Chondrocyte (in vitro differentiated cells): ENCODE measurements at regions not wholly inside any gene's neighbourhood (a gene's known extent, or its start where the extent isn't known, plus 50 kb on each side); places are given as distances from the start of the nearest gene placed in this dataset.

Experiments
- DNase-seq: peaks from one replicate; pipeline ENCODE4 v3.0.0; 2021; ENCODE audit warnings: mixed read lengths, low spot score
- H3K27ac Mint-ChIP-seq: one replicate; pipeline ENCODE4 v1.8.0; 2021; ENCODE audit warnings: mild to moderate bottlenecking, moderate library complexity, mixed read lengths; ENCODE audit not compliant: unreplicated experiment
- H3K27me3 Mint-ChIP-seq: 2 replicates; pipeline ENCODE4 v1.8.0; 2021; ENCODE audit warnings: low read depth, mixed read lengths
- H3K36me3 Mint-ChIP-seq: 2 replicates; pipeline ENCODE4 v1.8.0; 2021; ENCODE audit warnings: low read depth, mixed read lengths
- H3K4me1 Mint-ChIP-seq: 2 replicates; pipeline ENCODE4 v1.8.0; 2021; ENCODE audit warnings: low read depth, mild to moderate bottlenecking, mixed read lengths
- H3K4me3 Mint-ChIP-seq: one replicate; pipeline ENCODE4 v1.8.0; 2021; ENCODE audit warnings: mild to moderate bottlenecking, moderate library complexity, mixed read lengths; ENCODE audit not compliant: unreplicated experiment
- H3K9me3 Mint-ChIP-seq: 2 replicates; pipeline ENCODE4 v1.8.0; 2021; ENCODE audit warnings: low read depth, mixed read lengths
- TF ChIP-seq, protein P1 (sequence below): fragments of 200-600 bp; sonication (generic); IDR thresholded peaks from 2 replicates; pipeline ENCODE4 v1.5.0; 2021; ENCODE audit warnings: antibody characterized with exemption, mild to moderate bottlenecking, moderate library complexity

- Mint-ChIP-seq H3K4me1 (peaks cover 49% of the 10 kb centered on the region), H3K27me3 (no peaks in the 10 kb centered on the region), H3K36me3 (peaks cover 6% of the 10 kb centered on the region), H3K27ac (peak overlapping the region; percentile 75), H3K4me3 (no peak overlapping the region), H3K9me3 (peaks cover 3% of the 10 kb centered on the region)
- TF ChIP-seq, protein P1, sequence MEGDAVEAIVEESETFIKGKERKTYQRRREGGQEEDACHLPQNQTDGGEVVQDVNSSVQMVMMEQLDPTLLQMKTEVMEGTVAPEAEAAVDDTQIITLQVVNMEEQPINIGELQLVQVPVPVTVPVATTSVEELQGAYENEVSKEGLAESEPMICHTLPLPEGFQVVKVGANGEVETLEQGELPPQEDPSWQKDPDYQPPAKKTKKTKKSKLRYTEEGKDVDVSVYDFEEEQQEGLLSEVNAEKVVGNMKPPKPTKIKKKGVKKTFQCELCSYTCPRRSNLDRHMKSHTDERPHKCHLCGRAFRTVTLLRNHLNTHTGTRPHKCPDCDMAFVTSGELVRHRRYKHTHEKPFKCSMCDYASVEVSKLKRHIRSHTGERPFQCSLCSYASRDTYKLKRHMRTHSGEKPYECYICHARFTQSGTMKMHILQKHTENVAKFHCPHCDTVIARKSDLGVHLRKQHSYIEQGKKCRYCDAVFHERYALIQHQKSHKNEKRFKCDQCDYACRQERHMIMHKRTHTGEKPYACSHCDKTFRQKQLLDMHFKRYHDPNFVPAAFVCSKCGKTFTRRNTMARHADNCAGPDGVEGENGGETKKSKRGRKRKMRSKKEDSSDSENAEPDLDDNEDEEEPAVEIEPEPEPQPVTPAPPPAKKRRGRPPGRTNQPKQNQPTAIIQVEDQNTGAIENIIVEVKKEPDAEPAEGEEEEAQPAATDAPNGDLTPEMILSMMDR, result no peak
- no peak for DNase-seq
These were observed 122.4 kb upstream of the IL12A start for GRCh38 chr3:159866201-159866746.

GRCh38 chr3:159867372-159867771 is 121.3 kb upstream of the IL12A start:
- H3K4me3 Mint-ChIP-seq, result no peak overlapping the region
- H3K27me3 Mint-ChIP-seq, result no peaks in the 10 kb centered on the region
- peak overlapping the region; percentile 34 for H3K27ac Mint-ChIP-seq
- peaks cover 6% of the 10 kb centered on the region for H3K36me3 Mint-ChIP-seq
- peaks cover 42% of the 10 kb centered on the region for H3K4me1 Mint-ChIP-seq
- peaks cover 3% of the 10 kb centered on the region for H3K9me3 Mint-ChIP-seq
- no peak for DNase-seq
- TF ChIP-seq, protein P1, result no peak

GRCh38 chr3:159870723-159871122 is 117.9 kb upstream of the IL12A start:
- H3K4me1 Mint-ChIP-seq, result peaks cover 37% of the 10 kb centered on the region

GRCh38 chr3:159872374-159873109 is 116.1 kb upstream of the IL12A start:
- DNase-seq, result no peak
- Mint-ChIP-seq H3K9me3 (peaks cover 3% of the 10 kb centered on the region), H3K4me3 (no peak overlapping the region), H3K4me1 (peaks cover 21% of the 10 kb centered on the region), H3K36me3 (peaks cover 6% of the 10 kb centered on the region), H3K27me3 (no peaks in the 10 kb centered on the region), H3K27ac (peak overlapping the region; percentile 85)
- TF ChIP-seq, protein P1, result peak; percentile 53

More at GRCh38 chr3:159870723-159871122, 117.9 kb upstream of the IL12A start:
- H3K27ac Mint-ChIP-seq, result no peak overlapping the region
- H3K27me3 Mint-ChIP-seq, result no peaks in the 10 kb centered on the region
- H3K36me3 Mint-ChIP-seq, result peaks cover 6% of the 10 kb centered on the region
- no peak overlapping the region for H3K4me3 Mint-ChIP-seq
- TF ChIP-seq, protein P1, result no peak
- no peak for DNase-seq
- peaks cover 3% of the 10 kb centered on the region for H3K9me3 Mint-ChIP-seq

DNA sequence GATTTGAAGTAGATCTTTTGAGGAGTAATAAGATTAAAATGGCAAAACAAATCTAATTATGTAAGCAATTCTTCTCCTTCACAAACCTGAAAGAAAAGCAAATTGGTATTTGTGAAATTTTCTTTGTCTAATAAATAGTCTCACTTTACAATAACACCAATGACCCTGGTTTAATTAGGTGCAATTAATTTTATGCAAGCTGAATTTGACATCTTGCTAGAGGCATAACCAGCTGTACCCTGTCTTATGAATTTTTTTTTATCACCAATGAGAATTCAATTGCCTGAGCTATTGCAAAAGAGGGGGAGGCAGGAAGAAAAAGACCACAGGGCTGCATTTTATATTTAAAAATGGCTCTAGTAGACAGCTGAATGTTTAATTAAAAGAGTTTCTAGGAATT is 113.5 kb upstream of the IL12A start:
- peaks cover 35% of the 10 kb centered on the region for H3K4me1 Mint-ChIP-seq
- TF ChIP-seq, protein P1, result no peak
- H3K4me3 Mint-ChIP-seq, result no peak overlapping the region
- peaks cover under 1% of the 10 kb centered on the region for H3K9me3 Mint-ChIP-seq
- H3K27me3 Mint-ChIP-seq, result no peaks in the 10 kb centered on the region
- no peak for DNase-seq
- H3K36me3 Mint-ChIP-seq, result peaks cover under 1% of the 10 kb centered on the region
- no peak overlapping the region for H3K27ac Mint-ChIP-seq
